ENCODE measurements at regions not wholly inside any gene's neighbourhood (a gene's known extent, or its start where the extent isn't known, plus 50 kb on each side); places are given as distances from the start of the nearest gene placed in this dataset.
"Not testable (repeated sequence)": the region's sequence is repeated elsewhere in the genome, so short reads cannot be mapped to it uniquely, and the experiment has no call there.

GRCh38 chr7:24396387-24396786 is 112.4 kb downstream of the NPY start:
- not testable (repeated sequence) for ATAC-seq

- no peak for ATAC-seq
These were observed 117.9 kb downstream of the NPY start for GRCh38 chr7:24401628-24402593.

GRCh38 chr7:24402655-24403054 is 118.7 kb downstream of the NPY start:
- ATAC-seq, result no peak

- no peak for ATAC-seq
These were observed 119.6 kb downstream of the NPY start for GRCh38 chr7:24403557-24403956.

- no peak for ATAC-seq
These were observed 120.3 kb downstream of the NPY start for GRCh38 chr7:24404315-24404714.

GRCh38 chr7:24405002-24405401 is 121.0 kb downstream of the NPY start:
- no peak for ATAC-seq

GRCh38 chr7:24406053-24406788 is 122.2 kb downstream of the NPY start:
- ATAC-seq, result peak; percentile 65

- no peak for ATAC-seq
These were observed 122.9 kb downstream of the NPY start for GRCh38 chr7:24406789-24407299.

GRCh38 chr7:24407965-24408364 is 124.0 kb downstream of the NPY start:
- no peak for ATAC-seq

GRCh38 chr7:24408798-24409430 is 124.9 kb downstream of the NPY start:
- no peak for ATAC-seq

- no peak for ATAC-seq
These were observed 125.5 kb downstream of the NPY start for GRCh38 chr7:24409431-24410024.

- ATAC-seq, result no peak
These were observed 127.2 kb downstream of the NPY start for GRCh38 chr7:24411226-24411625.

GRCh38 chr7:24417526-24418120 is 133.6 kb downstream of the NPY start:
- no peak for ATAC-seq

- no peak for ATAC-seq
These were observed 135.1 kb downstream of the NPY start for GRCh38 chr7:24419077-24419476.

GRCh38 chr7:24419511-24419910 is 135.5 kb downstream of the NPY start:
- ATAC-seq, result no peak

- ATAC-seq, result no peak
These were observed 138.5 kb downstream of the NPY start for GRCh38 chr7:24422441-24423010.

- no peak for ATAC-seq
These were observed 141.7 kb downstream of the NPY start for GRCh38 chr7:24425664-24426063.

- no peak for ATAC-seq
These were observed 143.1 kb downstream of the NPY start for GRCh38 chr7:24427048-24427447.

- ATAC-seq, result no peak
These were observed 144.6 kb upstream of the PALS2 start for GRCh38 chr7:24428676-24429075.

- ATAC-seq, result no peak
These were observed 140.6 kb upstream of the PALS2 start for GRCh38 chr7:24432677-24433076.

GRCh38 chr7:24434972-24435371 is 138.3 kb upstream of the PALS2 start:
- ATAC-seq, result no peak
